H7 (cell line): ENCODE measurements at regions not wholly inside any gene's neighbourhood (a gene's known extent, or its start where the extent isn't known, plus 50 kb on each side); places are given as distances from the start of the nearest gene placed in this dataset.

Experiments
- DNase-seq: peaks from one replicate; pipeline ENCODE4 v3.0.0; 2012
- H3K27me3 ChIP-seq: 2 replicates; pipeline ENCODE4 v1.6.0; 2011; ENCODE audit warnings: mild to moderate bottlenecking, low read length; ENCODE audit not compliant: control insufficient read depth, insufficient read depth
- H3K36me3 ChIP-seq: replicated peaks from 2 replicates; pipeline ENCODE4 v1.5.1; 2011; ENCODE audit warnings: low read length; ENCODE audit not compliant: control insufficient read depth, insufficient read depth
- H3K4me3 ChIP-seq: 2 replicates; pipeline ENCODE4 v1.5.1; 2011; ENCODE audit warnings: low read depth, mild to moderate bottlenecking, control low read depth, low read length, moderate library complexity; ENCODE audit not compliant: insufficient read depth

DNA sequence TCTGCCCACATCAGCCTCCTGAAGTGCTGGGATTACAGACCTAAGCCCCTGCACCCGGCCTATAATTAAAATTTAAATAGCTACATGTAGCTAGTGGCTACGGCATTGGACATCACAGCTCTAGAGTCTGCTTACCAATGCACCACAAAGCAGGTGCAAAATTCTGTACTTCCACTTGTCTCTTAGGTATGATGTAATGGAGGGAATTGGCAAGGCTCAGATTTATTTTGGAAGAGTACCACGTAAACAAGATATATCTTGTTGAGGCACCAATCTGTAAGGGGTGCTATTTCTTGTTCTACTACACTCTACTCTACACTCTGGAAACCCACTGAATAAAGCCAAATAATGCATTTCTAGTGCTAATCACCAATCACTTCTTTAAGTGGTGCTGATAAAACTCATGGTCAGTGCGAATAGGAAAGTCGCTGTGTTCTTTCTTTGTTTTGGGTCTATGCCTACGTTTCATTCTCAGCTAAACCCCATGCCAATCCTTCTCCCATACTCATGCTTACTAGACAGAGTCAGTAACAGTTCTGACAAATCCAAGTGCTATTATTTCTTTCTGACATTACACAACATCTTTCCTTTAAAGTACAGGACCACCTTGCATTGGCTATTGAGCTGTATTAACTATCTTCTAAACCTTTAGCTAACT is 92.3 kb downstream of the GC start:
- Histone ChIP-seq H3K36me3 (no peaks in the 10 kb centered on the region), H3K27me3 (no peaks in the 10 kb centered on the region), H3K4me3 (no peak overlapping the region)
- DNase-seq = no peak

DNA sequence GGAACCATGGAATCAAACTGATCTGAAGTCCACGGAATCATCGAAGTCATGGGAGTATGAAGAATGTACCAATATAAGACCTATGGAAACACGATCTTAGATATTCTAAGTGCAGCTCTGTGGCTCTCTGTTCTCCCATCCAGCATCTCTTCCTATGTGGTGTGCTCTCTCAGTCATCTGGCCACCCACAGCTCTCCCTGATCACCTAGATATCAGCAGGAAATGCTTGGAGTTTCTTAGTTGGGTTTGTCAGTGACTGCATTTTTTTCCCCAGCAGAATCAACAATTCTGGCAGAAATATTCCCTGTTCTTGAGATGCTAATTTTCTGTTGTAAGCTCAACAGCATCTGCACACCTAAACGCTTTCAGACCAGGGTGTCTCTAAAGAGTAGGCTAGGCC is 94.1 kb downstream of the GC start:
- Histone ChIP-seq H3K4me3 (no peak overlapping the region), H3K36me3 (no peaks in the 10 kb centered on the region), H3K27me3 (no peaks in the 10 kb centered on the region)
- no peak for DNase-seq

- DNase-seq = no peak
- Histone ChIP-seq H3K27me3 (no peaks in the 10 kb centered on the region), H3K4me3 (no peak overlapping the region), H3K36me3 (no peaks in the 10 kb centered on the region)
Measured at GRCh38 chr4:71687056-71687455, 96.8 kb downstream of the GC start.

DNA sequence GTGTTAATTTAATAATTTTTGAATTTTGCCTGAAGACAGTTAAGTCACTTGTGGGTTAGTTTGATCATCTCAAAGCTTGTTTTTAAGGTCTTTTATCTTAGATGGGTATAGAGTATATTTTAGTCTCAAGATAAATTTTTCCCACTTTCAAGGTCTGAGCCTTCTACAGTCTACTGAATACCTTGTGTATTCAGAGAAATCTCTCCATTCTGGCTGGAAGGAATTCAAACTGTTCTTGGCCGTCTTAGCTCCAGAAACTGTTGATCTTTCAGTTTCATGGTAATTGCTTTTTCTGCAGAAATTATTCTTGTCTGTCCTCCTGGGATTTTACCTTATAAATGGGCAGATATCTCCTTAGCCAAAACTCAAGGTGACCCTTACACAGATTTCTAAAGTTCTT is 97.9 kb downstream of the GC start:
- Histone ChIP-seq H3K27me3 (no peaks in the 10 kb centered on the region), H3K36me3 (no peaks in the 10 kb centered on the region), H3K4me3 (no peak overlapping the region)
- DNase-seq = no peak

DNA sequence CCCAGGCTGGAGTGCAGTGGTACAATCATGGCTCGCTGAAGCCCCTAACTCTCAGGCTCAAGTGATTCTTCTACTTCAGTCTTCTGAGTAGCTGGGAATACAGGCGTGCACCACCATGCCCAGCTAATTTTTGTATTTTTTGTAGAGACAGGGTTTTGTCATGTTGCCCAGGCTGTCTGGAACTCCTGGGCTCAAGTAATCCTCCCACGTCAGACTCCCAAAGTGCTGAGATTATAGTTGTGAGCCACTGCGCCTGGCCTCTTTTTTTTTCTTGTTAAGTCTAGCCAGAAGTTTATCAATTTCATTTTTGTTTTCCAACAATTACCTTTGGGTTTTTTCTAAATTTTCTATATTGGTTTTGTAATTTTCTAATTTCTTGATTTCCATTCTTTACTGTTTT is 100.6 kb downstream of the GC start:
- Histone ChIP-seq H3K36me3 (no peaks in the 10 kb centered on the region), H3K27me3 (no peaks in the 10 kb centered on the region), H3K4me3 (no peak overlapping the region)
- DNase-seq = no peak

- no peak for DNase-seq
- Histone ChIP-seq H3K27me3 (no peaks in the 10 kb centered on the region), H3K4me3 (no peak overlapping the region), H3K36me3 (no peaks in the 10 kb centered on the region)
Measured at GRCh38 chr4:71680706-71681105, 103.2 kb downstream of the GC start.

- Histone ChIP-seq H3K36me3 (no peaks in the 10 kb centered on the region), H3K4me3 (no peak overlapping the region), H3K27me3 (no peaks in the 10 kb centered on the region)
- peak; percentile 4 for DNase-seq
Measured at GRCh38 chr4:71677568-71677967, 106.3 kb downstream of the GC start.

DNA sequence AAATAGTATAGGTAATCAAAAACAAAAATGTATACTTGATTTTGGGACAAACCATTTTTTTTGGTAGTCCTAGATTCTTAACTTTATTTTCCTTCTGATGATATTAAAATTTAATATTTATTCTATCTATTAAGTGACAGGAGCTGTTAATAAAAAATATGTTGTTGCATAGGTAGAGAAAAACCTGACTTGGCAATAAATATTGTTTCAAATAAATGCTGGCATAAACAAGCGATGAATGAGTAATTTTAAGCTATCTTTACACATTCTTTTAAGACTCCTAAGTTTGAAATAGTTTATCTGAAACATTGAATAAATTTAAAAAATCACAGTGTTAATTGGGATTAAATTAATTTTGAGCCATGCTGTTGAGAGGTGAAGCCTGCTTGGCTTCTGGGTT is 114.6 kb downstream of the GC start:
- H3K27me3 ChIP-seq = no peaks in the 10 kb centered on the region
- no peak overlapping the region for H3K4me3 ChIP-seq
- H3K36me3 ChIP-seq = no peaks in the 10 kb centered on the region
- DNase-seq = no peak

DNA sequence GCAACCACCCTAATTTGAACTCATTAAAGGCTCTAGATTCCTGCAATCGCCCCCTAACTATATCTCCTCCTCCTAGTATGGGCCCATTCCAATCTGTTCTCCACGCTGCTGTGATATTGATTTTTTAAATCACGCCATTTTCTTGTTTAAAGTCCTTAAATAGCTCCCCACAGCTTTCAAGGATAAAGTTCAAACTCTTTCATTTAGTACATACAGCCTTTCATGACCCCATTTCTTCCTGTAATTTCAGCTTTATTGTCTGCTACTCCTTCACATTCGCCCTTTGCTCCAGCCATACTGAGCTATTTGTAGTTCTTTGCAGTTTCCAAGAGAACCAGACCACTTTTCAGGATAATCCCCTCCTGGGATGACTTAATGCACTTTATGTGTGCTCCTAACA is 118.5 kb downstream of the GC start:
- H3K36me3 ChIP-seq = no peaks in the 10 kb centered on the region
- H3K4me3 ChIP-seq = no peak overlapping the region
- no peak for DNase-seq
- H3K27me3 ChIP-seq = no peaks in the 10 kb centered on the region

DNA sequence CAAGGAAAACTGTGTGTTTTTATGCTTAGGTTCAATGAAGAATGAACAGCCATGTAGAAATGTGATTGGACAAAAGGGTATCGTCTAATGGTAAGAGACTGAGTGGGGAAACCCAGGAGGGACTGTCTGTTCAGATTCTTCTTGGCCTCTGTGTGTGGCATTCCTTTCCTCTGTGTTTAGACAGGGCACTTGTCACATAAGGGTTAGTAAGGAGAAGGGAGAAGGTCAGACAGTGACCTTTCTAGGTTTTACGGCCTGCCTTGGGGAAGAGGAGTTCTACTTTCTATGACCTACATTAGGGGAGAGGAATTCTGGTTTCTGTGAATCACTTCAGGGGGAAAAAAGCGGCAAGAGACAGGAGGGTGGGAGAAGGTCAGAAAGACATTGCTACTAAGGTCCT is 119.5 kb downstream of the GC start:
- DNase-seq = no peak
- Histone ChIP-seq H3K27me3 (no peaks in the 10 kb centered on the region), H3K36me3 (no peaks in the 10 kb centered on the region), H3K4me3 (no peak overlapping the region)

DNA sequence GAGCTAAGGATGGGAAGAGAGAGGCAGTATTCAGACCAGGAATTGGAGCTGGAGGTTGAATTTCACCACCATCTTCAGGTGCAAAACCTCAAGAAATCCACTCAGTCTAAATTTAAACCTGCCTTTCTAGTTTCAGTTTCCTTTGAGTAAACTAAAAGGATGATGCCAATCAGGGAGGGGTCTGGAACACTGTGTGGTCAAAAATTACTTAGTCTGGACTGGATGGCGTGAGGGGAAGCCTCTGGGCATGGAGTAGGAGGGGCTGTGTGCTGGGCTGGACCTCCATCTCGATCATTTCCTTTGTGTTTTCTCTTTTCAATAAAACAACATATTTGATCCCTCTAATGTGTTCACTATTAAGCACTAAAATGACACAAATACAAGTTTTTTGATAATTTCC is 120.1 kb downstream of the GC start:
- DNase-seq = no peak
- Histone ChIP-seq H3K4me3 (no peak overlapping the region), H3K27me3 (no peaks in the 10 kb centered on the region), H3K36me3 (no peaks in the 10 kb centered on the region)

DNA sequence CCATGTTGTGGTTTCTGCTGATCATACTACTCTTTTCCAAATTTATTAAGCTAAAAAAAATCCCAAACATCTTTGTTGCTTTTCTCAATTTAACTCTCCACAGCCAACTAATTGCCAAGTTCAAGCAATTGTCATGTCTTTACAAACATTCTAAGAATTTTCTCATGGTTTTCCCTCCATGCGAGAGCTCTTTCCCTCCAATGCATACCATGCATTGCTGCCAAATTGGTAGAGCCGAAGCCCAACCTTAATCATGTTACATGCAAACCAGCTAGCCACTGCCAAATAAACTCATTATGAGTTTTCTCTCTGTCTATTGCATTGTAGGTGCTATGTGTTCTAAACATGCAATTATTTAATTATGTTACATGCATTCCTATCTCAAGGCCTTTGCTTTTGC is 123.9 kb downstream of the GC start:
- H3K4me3 ChIP-seq = no peak overlapping the region
- no peak for DNase-seq
- H3K36me3 ChIP-seq = no peaks in the 10 kb centered on the region
- no peaks in the 10 kb centered on the region for H3K27me3 ChIP-seq

DNA sequence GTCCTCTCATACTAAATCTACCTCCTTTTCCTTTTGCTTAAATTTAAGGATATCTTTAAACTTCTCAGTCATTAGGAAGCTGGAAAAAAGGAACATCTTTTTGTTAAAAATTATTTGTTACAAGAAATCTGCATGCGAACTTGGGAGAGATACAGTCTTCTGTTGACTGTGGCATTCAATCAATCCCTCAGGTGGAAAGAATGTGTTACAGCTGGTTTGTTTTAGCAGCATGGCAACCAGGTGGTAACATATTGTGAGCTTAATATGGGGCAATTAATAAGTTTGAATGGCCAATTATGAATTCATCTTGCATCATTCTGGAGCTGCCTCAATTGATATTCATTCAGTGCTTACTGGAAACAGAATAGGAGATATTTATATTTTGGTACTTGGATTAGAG is 135.0 kb downstream of the GC start:
- H3K4me3 ChIP-seq = no peak overlapping the region
- H3K27me3 ChIP-seq = no peaks in the 10 kb centered on the region
- no peaks in the 10 kb centered on the region for H3K36me3 ChIP-seq
- no peak for DNase-seq

- H3K36me3 ChIP-seq = no peaks in the 10 kb centered on the region
- DNase-seq = no peak
- H3K4me3 ChIP-seq = no peak overlapping the region
- H3K27me3 ChIP-seq = no peaks in the 10 kb centered on the region
Measured at GRCh38 chr4:71648448-71648847, 135.4 kb downstream of the GC start.

DNA sequence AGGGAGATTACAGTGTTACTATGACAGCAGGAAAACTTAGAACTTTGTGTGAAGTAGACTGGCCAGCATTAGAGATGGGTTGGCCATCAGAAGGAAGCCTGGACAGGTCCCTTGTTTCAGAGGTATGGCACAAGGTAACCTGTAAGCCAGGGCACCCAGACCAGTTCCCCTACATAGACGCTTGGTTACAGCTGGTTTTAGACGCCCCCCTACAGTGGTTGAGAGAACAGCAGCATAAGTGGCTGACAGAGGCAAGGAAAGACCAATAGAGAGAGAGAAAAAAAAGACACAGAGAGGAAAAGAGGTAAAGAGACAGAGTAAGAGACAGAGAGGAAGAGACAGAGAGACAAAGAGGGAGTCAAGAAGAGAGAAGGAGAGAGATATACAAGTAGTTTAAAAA is 144.5 kb downstream of the GC start:
- DNase-seq = no peak
- H3K36me3 ChIP-seq = no peaks in the 10 kb centered on the region
- H3K27me3 ChIP-seq = no peaks in the 10 kb centered on the region
- no peak overlapping the region for H3K4me3 ChIP-seq

- no peak for DNase-seq
- H3K36me3 ChIP-seq = no peaks in the 10 kb centered on the region
- H3K27me3 ChIP-seq = no peaks in the 10 kb centered on the region
- no peak overlapping the region for H3K4me3 ChIP-seq
Measured at GRCh38 chr4:71635139-71635748, 148.6 kb downstream of the GC start.
